H9 (cell line): ENCODE measurements at regions not wholly inside any gene's neighbourhood (a gene's known extent, or its start where the extent isn't known, plus 50 kb on each side); places are given as distances from the start of the nearest gene placed in this dataset.

Source experiments
- DNase-seq: peaks from one replicate; pipeline ENCODE4 v3.0.0-alpha.2; 2017
- H2AFZ ChIP-seq: one replicate; pipeline ENCODE4 v1.6.1; 2013; ENCODE audit warnings: mild to moderate bottlenecking, low read length, control low read depth, moderate library complexity
- H2AK5ac ChIP-seq: 2 replicates; pipeline ENCODE4 v1.6.1; 2013; ENCODE audit warnings: low read length, control low read depth, mixed read lengths; ENCODE audit not compliant: insufficient read length
- H2BK120ac ChIP-seq: one replicate; pipeline ENCODE4 v1.6.1; 2013; ENCODE audit warnings: low read depth, mild to moderate bottlenecking, low read length, control low read depth, inconsistent platforms; ENCODE audit not compliant: poor library complexity, severe bottlenecking
- H2BK12ac ChIP-seq: 2 replicates; pipeline ENCODE4 v1.6.1; 2013; ENCODE audit warnings: low read length, control low read depth, mixed read lengths, low read depth; ENCODE audit not compliant: insufficient read length
- H2BK15ac ChIP-seq: 2 replicates; pipeline ENCODE4 v1.6.1; 2013; ENCODE audit warnings: low read depth, low read length, control low read depth
- H2BK20ac ChIP-seq: one replicate; pipeline ENCODE4 v1.6.1; 2013; ENCODE audit warnings: low read depth, mild to moderate bottlenecking, low read length, control low read depth, inconsistent platforms; ENCODE audit not compliant: poor library complexity, severe bottlenecking
- H2BK5ac ChIP-seq: 2 replicates; pipeline ENCODE4 v1.6.1; 2013; ENCODE audit warnings: low read length, control low read depth, mixed read lengths; ENCODE audit not compliant: insufficient read length
- H3K14ac ChIP-seq: 2 replicates; pipeline ENCODE4 v1.6.1; 2013; ENCODE audit warnings: low read length, control low read depth; ENCODE audit not compliant: insufficient read depth
- H3K18ac ChIP-seq: 2 replicates; pipeline ENCODE4 v1.6.1; 2013; ENCODE audit warnings: low read depth, mild to moderate bottlenecking, mixed read lengths, low read length, control low read depth; ENCODE audit not compliant: insufficient read length
- H3K23ac ChIP-seq: 2 replicates; pipeline ENCODE4 v1.6.1; 2013; ENCODE audit warnings: low read length, control low read depth, mixed read lengths, low read depth; ENCODE audit not compliant: insufficient read length
- H3K23me2 ChIP-seq: 2 replicates; pipeline ENCODE4 v1.6.1; 2013; ENCODE audit warnings: low read depth, mild to moderate bottlenecking, mixed read lengths, low read length, control low read depth; ENCODE audit not compliant: insufficient read length, poor library complexity, severe bottlenecking
- H3K27ac ChIP-seq: 2 replicates; pipeline ENCODE4 v1.5.1; 2013; ENCODE audit warnings: low read length, control low read depth, mixed read lengths, low read depth; ENCODE audit not compliant: insufficient read length
- H3K27me3 ChIP-seq: 2 replicates; pipeline ENCODE4 v1.6.1; 2013; ENCODE audit warnings: low read length, control low read depth, inconsistent platforms; ENCODE audit not compliant: insufficient read depth
- H3K4ac ChIP-seq: 2 replicates; pipeline ENCODE4 v1.6.1; 2013; ENCODE audit warnings: low read depth, mild to moderate bottlenecking, control low read depth, inconsistent platforms, low read length, moderate library complexity
- H3K4me1 ChIP-seq: 2 replicates; pipeline ENCODE4 v1.6.1; 2013; ENCODE audit warnings: low read length, control low read depth, inconsistent platforms; ENCODE audit not compliant: insufficient read depth
- H3K4me2 ChIP-seq: 2 replicates; pipeline ENCODE4 v1.6.1; 2013; ENCODE audit warnings: low read length, control low read depth, mixed read lengths; ENCODE audit not compliant: insufficient read length, insufficient read depth
- H3K56ac ChIP-seq: 2 replicates; pipeline ENCODE4 v1.6.1; 2013; ENCODE audit warnings: low read depth, mild to moderate bottlenecking, mixed read lengths, low read length, control low read depth; ENCODE audit not compliant: insufficient read length
- H3K79me1 ChIP-seq: 2 replicates; pipeline ENCODE4 v1.6.1; 2013; ENCODE audit warnings: low read depth, mild to moderate bottlenecking, moderate library complexity, low read length, control low read depth, inconsistent platforms; ENCODE audit not compliant: insufficient read depth, poor library complexity, severe bottlenecking
- H3K79me2 ChIP-seq: 2 replicates; pipeline ENCODE4 v1.6.1; 2013; ENCODE audit warnings: low read length, control low read depth, inconsistent platforms; ENCODE audit not compliant: insufficient read depth
- H3K9ac ChIP-seq: 2 replicates; pipeline ENCODE4 v1.6.1; 2013; ENCODE audit warnings: low read length, control low read depth, mixed read lengths; ENCODE audit not compliant: insufficient read length; ENCODE audit errors: extremely low read depth
- H3K9me3 ChIP-seq: one replicate; pipeline ENCODE4 v1.6.1; 2013; ENCODE audit warnings: low read depth, low read length, inconsistent platforms; ENCODE audit not compliant: control insufficient read depth
- H3T11ph ChIP-seq: one replicate; pipeline ENCODE4 v1.6.1; 2013; ENCODE audit warnings: mild to moderate bottlenecking, low read length, control low read depth, inconsistent platforms
- H4K20me1 ChIP-seq: one replicate; pipeline ENCODE4 v1.6.1; 2013; ENCODE audit not compliant: control insufficient read depth, insufficient read length, insufficient read depth
- H4K5ac ChIP-seq: 2 replicates; pipeline ENCODE4 v1.6.1; 2013; ENCODE audit warnings: low read depth, mild to moderate bottlenecking, mixed read lengths, low read length, control low read depth; ENCODE audit not compliant: insufficient read length
- H4K8ac ChIP-seq: replicated peaks from 2 replicates; pipeline ENCODE4 v1.6.1; 2013; ENCODE audit warnings: low read length, control low read depth, mixed read lengths, low read depth; ENCODE audit not compliant: insufficient read length
- H4K91ac ChIP-seq: 2 replicates; pipeline ENCODE4 v1.6.1; 2013; ENCODE audit warnings: low read depth, mild to moderate bottlenecking, moderate library complexity, mixed read lengths, low read length, control low read depth; ENCODE audit not compliant: insufficient read length
- H3K27ac Mint-ChIP-seq, 3 experiments: 2 replicates in 2 of 3; 3 replicates in 1 of 3; pipeline ENCODE4 v1.8.0; 2020 to 2021; ENCODE audit warnings: mixed read lengths in 3 of 3, mild to moderate bottlenecking in 1 of 3, moderate library complexity in 1 of 3
- H3K27me3 Mint-ChIP-seq: 2 replicates; pipeline ENCODE4 v1.8.0; 2021; ENCODE audit warnings: low read depth, mild to moderate bottlenecking, moderate library complexity, mixed read lengths
- H3K36me3 Mint-ChIP-seq, 3 experiments: 2 replicates in 2 of 3; 3 replicates in 1 of 3; pipeline ENCODE4 v1.8.0; 2020 to 2021; ENCODE audit warnings: low read depth in 3 of 3, mixed read lengths in 3 of 3; ENCODE audit not compliant: insufficient read depth in 1 of 3
- H3K4me1 Mint-ChIP-seq, 2 experiments: 2 replicates each; pipeline ENCODE4 v1.8.0; 2020; ENCODE audit warnings: mixed read lengths in 2 of 2
- H3K4me3 Mint-ChIP-seq, 2 experiments: 2 replicates in 1 of 2; 3 replicates in 1 of 2; pipeline ENCODE4 v1.8.0; 2020 to 2021; ENCODE audit warnings: mild to moderate bottlenecking in 2 of 2, mixed read lengths in 2 of 2, moderate library complexity in 1 of 2
- H3K9me3 Mint-ChIP-seq, 2 experiments: 2 replicates in 1 of 2; 3 replicates in 1 of 2; pipeline ENCODE4 v1.8.0; 2020; ENCODE audit warnings: mild to moderate bottlenecking in 2 of 2, mixed read lengths in 2 of 2, moderate library complexity in 1 of 2
- CTCF ChIP-seq: fragments of 200-600 bp; sonication (generic); conservative IDR thresholded peaks from 3 replicates; pipeline ENCODE4 v1.8.0; 2021; ENCODE audit warnings: antibody characterized with exemption, mild to moderate bottlenecking
- WGBS: extraction: QIAGEN DNeasy Blood & Tissue Kit; methylation state at CpG from one replicate; pipeline ENCODE4 v1.1.7; 2013; ENCODE audit warnings: missing lambda C conversion rate, low lambda C conversion rate, mixed read lengths; ENCODE audit not compliant: insufficient read length; ENCODE audit errors: extremely low coverage; 5-methylcytosine and 5-hydroxymethylcytosine counted together

DNA sequence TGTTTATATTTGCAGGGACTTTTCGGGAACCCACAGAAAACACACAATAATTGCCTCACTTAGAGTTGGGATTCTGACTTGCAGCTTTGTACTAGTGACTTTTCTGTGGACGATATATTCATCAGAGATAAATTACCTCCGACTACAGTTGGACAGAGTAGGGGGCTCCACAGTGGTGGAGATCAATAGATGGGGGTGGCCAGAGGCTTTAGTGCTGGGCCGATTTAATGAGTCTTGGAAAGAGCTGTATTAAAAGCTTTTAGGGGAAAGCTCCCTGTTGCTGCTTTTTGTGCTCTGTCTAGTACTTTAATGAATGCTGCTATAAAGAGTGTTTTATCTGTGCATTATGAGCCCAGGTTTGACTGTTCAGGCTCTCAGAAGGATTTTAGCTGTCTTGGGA is 359.2 kb upstream of the DPYD start:
- H3K4ac ChIP-seq: no peak overlapping the region
- peaks cover 45 to 46% of the 10 kb centered on the region in 2 experiments for H3K4me1 Mint-ChIP-seq
- H2BK120ac ChIP-seq: no peak overlapping the region
- H4K8ac ChIP-seq: no peak overlapping the region
- WGBS: no CpG with 5 or more reads among the region's 4 CpGs
- H3T11ph ChIP-seq: no peak overlapping the region
- no peak overlapping the region for H4K91ac ChIP-seq
- no peak overlapping the region for H3K23ac ChIP-seq
- no peak overlapping the region for H4K5ac ChIP-seq
- no peaks in the 10 kb centered on the region for H3K9me3 ChIP-seq
- no peak overlapping the region for H2AK5ac ChIP-seq
- TF ChIP-seq CTCF: no peak
- H3K56ac ChIP-seq: no peak overlapping the region
- peak overlapping the region in 2 of 3 experiments; percentile 2 to 72; a peak in 1 of 7 replicates for H3K27ac Mint-ChIP-seq
- no peak for DNase-seq
- no peak overlapping the region for H3K4me2 ChIP-seq
- H3K27me3 Mint-ChIP-seq: no peaks in the 10 kb centered on the region
- no peak overlapping the region for H2AFZ ChIP-seq
- H2BK20ac ChIP-seq: no peak overlapping the region
- H3K23me2 ChIP-seq: no peaks in the 10 kb centered on the region
- no peak overlapping the region for H3K9ac ChIP-seq
- no peaks in the 10 kb centered on the region for H3K79me2 ChIP-seq
- H2BK12ac ChIP-seq: no peak overlapping the region
- no peaks in the 10 kb centered on the region for H3K79me1 ChIP-seq
- peaks cover 9% of the 10 kb centered on the region; the same call in 1 of the 2 replicates for H3K4me1 ChIP-seq
- H3K18ac ChIP-seq: no peak overlapping the region
- H3K9me3 Mint-ChIP-seq: no peaks in the 10 kb centered on the region
- H3K36me3 Mint-ChIP-seq: no peaks in the 10 kb centered on the region
- no peak overlapping the region for H2BK15ac ChIP-seq
- no peaks in the 10 kb centered on the region for H3K27me3 ChIP-seq
- H3K27ac ChIP-seq: no peak overlapping the region
- no peaks in the 10 kb centered on the region for H4K20me1 ChIP-seq
- no peak overlapping the region for H3K4me3 Mint-ChIP-seq
- no peak overlapping the region for H2BK5ac ChIP-seq
- H3K14ac ChIP-seq: no peak overlapping the region
